GM10248 (cell line): ENCODE measurements at regions not wholly inside any gene's neighbourhood (a gene's known extent, or its start where the extent isn't known, plus 50 kb on each side); places are given as distances from the start of the nearest gene placed in this dataset.

Source experiments
- CTCF ChIA-PET: fragments of 300-600 bp; sonication (Branson Sonifier 250); formaldehyde crosslinking; extraction: SDS; loops from one replicate; lab custom pipeline; 2021; ENCODE audit warnings: antibody characterized with exemption; lab: Yijun Ruan, JAX
- POLR2A ChIA-PET: fragments of 350-650 bp; sonication (Branson Sonifier 250); formaldehyde crosslinking; extraction: SDS; loops from one replicate; lab custom pipeline; 2020; ENCODE audit warnings: antibody characterized with exemption; lab: Yijun Ruan, JAX
- DNase-seq: peaks from one replicate; pipeline ENCODE4 v3.0.0; 2012; ENCODE audit errors: extremely low spot score
- TF ChIP-seq, protein P1 (sequence below): IDR thresholded peaks from 2 replicates; pipeline ENCODE4 v1.5.1; 2012; ENCODE audit warnings: mild to moderate bottlenecking, low read depth; ENCODE audit errors: extremely low read depth, missing control alignments, control extremely low read depth

DNA sequence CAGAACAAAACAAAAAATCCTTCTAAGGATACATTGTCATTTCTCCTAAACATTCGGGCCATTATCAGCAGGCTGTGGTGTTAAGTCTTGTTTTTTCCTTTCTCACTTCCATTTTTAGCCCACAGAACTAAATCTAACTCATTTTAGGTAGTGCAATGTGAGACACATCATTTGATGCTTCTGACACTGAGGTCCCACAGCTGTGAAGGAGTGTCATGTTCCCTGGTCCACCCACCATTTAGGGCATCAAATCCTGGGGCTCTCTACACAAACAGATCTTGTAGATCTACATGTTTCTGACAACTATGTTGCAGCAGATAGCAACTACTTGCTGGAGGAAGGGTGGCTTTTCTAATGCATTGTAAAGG lies 232.5 kb upstream of the IGFBP3 start:
- TF ChIP-seq, protein P1, sequence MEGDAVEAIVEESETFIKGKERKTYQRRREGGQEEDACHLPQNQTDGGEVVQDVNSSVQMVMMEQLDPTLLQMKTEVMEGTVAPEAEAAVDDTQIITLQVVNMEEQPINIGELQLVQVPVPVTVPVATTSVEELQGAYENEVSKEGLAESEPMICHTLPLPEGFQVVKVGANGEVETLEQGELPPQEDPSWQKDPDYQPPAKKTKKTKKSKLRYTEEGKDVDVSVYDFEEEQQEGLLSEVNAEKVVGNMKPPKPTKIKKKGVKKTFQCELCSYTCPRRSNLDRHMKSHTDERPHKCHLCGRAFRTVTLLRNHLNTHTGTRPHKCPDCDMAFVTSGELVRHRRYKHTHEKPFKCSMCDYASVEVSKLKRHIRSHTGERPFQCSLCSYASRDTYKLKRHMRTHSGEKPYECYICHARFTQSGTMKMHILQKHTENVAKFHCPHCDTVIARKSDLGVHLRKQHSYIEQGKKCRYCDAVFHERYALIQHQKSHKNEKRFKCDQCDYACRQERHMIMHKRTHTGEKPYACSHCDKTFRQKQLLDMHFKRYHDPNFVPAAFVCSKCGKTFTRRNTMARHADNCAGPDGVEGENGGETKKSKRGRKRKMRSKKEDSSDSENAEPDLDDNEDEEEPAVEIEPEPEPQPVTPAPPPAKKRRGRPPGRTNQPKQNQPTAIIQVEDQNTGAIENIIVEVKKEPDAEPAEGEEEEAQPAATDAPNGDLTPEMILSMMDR: no peak
- CTCF ChIA-PET: interaction anchor here (0.9 kb wide), 1 partner anchor 10 kb away, joined by 3 read pairs; no protein-coding TSS in a partner anchor
- POLR2A ChIA-PET: no interaction called here
- no peak for DNase-seq

DNA sequence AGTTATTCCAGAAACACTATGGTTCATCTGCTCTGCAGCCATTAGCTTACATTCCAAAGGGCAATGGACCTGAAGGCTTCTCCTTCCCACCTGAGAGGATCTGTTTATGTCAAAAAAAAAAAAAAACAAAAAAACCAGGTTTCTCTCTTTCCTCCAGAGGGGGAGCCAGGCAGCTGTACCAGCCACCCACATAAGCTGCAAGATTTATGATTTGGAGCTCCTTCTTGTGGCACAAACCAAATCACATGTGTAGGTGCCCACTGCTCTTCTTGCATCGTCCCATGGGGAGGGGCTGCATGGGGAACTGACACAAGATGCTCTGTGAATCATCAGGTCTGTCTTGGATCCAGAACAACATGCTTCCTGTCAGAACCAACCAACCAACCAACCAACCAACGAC lies 231.6 kb upstream of the IGFBP3 start:
- DNase-seq: no peak
- TF ChIP-seq, protein P1: no peak
- ChIA-PET CTCF (no interaction called here), POLR2A (no interaction called here)

DNA sequence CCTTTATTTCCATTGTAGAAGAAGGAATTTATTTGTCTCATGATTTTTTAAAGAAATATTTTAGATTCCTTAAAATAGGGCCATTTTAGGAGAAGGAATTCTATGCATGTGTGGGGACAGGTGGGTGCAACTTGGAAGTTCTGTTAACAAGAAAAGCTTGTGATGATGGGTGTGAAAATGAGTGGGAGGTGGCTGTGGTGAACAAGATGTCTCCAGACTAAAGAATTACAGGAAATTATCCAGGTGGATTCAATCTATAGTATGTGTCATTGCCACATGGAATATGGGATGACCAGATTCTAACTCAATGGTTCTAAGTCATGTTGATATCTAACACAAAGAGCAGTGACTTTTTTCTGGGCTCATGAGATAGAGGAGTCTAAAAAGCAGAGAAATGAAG lies 229.6 kb upstream of the IGFBP3 start:
- TF ChIP-seq, protein P1: no peak
- ChIA-PET POLR2A (no interaction called here), CTCF (no interaction called here)

DNA sequence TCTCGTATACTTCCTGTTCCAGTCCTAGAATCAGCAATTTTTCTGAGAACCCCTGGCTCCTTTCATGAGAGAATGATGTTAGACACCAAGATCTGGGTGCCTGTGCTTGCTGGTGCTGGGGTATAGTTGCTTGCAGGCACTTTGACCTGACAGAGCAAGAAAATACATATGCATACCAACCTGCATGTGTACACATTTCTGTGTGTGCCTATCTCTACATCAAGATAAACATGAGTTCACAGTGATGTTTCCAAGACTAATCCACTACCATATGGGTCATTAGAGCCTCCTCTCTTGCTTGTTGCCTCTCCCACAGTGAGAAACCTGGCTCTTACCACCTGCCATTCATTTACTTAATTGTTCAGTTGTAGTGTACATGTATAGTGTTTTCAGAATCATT lies 229.1 kb upstream of the IGFBP3 start:
- ChIA-PET POLR2A (no interaction called here), CTCF (no interaction called here)
- TF ChIP-seq, protein P1: no peak
- DNase-seq: no peak

More for the DNA sequence above, 229.6 kb upstream of the IGFBP3 start:
- no peak for DNase-seq

- TF ChIP-seq, protein P1: no peak
- CTCF ChIA-PET: interaction anchor here (1.3 kb wide), 1 partner anchor 49 kb away, joined by 3 read pairs; no protein-coding TSS in a partner anchor
- POLR2A ChIA-PET: no interaction called here
- DNase-seq: no peak
Observed at GRCh38 chr7:46147871-46148270, 226.8 kb upstream of the IGFBP3 start.

DNA sequence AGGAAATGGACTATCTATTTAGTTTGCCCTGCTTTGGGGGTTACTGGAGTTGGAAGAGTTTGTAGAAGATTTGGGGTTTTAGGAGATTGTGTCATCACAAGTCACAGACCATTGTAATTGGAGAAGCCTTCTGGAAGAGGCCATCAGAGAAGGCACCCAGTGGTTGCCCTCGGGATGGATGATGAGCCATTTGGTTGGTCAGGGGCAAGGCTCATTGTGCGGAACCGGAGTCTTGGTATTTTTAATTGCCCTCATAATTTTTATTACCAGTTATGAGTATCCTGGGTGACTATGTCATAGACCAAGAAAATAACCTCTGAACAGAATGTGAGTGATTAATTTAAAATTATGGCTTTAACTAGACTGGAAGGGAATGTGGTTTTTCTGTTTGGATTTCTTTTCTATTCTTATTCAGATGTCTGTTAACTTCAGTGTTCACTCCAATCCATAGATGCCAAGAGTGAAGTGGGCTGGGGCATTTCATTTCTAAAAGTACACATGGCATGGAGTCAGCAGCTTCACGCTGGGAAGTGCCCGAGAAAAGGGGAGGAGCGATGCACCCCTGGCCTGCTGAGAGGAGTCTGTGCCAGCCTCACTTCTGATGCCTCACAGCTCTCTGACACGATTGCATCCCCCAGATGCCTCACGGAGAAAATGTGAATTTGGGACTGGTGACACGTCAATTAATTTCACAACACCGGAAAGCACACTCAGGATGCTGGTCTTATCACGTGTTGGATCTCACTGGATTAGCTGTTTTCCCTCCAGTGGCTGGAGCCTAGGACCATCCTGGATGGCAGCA lies 225.6 kb upstream of the IGFBP3 start:
- no peak for DNase-seq
- TF ChIP-seq, protein P1: no peak
- ChIA-PET CTCF (interaction anchor here (1.3 kb wide), 1 partner anchor 50 kb away, joined by 3 read pairs; no protein-coding TSS in a partner anchor), POLR2A (no interaction called here)

- no peak for DNase-seq
- TF ChIP-seq, protein P1: no peak
- CTCF ChIA-PET: no interaction called here
- POLR2A ChIA-PET: no interaction called here
Observed at GRCh38 chr7:46145412-46145811, 224.3 kb upstream of the IGFBP3 start.
